ENCODE measurements at regions not wholly inside any gene's neighbourhood (a gene's known extent, or its start where the extent isn't known, plus 50 kb on each side); places are given as distances from the start of the nearest gene placed in this dataset.

GRCh38 chr12:107411792-107412535 lies 273.6 kb upstream of the PWP1 start:
- Histone ChIP-seq H3K4me3 (no peak overlapping the region), H3K9me3 (no peaks in the 10 kb centered on the region), H3K27ac (no peak overlapping the region), H3K4me1 (replicated peaks) (no peaks in the 10 kb centered on the region), H3K36me3 (no peaks in the 10 kb centered on the region), H3K27me3 (replicated peaks; ENCODE audit: insufficient read depth) (no peaks in the 10 kb centered on the region)
- 68% methylated on average over 14 of the region's 14 CpGs for WGBS
- no peak for DNase-seq (ENCODE audit: low spot score)
- intact Hi-C loops (cut with DNase I), result no loop called here
- no peak for TF ChIP-seq CTCF (IDR thresholded peaks at IDR 0.05)
- TF ChIP-seq POLR2AphosphoS5 (IDR thresholded peaks at IDR 0.05), result no peak
- no peak for TF ChIP-seq POLR2A (IDR thresholded peaks at IDR 0.05)

GRCh38 chr12:107415071-107415470 lies 270.5 kb upstream of the PWP1 start:
- no peak overlapping the region for H3K4me3 ChIP-seq
- H3K27me3 ChIP-seq (replicated peaks; ENCODE audit: insufficient read depth), result no peaks in the 10 kb centered on the region
- no peak for DNase-seq (ENCODE audit: low spot score)
- no peak overlapping the region for H3K27ac ChIP-seq
- no peaks in the 10 kb centered on the region for H3K9me3 ChIP-seq
- intact Hi-C loops (cut with DNase I), result no loop called here
- TF ChIP-seq CTCF (IDR thresholded peaks at IDR 0.05), result no peak
- TF ChIP-seq POLR2AphosphoS5 (IDR thresholded peaks at IDR 0.05), result no peak
- TF ChIP-seq POLR2A (IDR thresholded peaks at IDR 0.05), result no peak
- WGBS, result 89% methylated on average over 7 of the region's 7 CpGs
- H3K4me1 ChIP-seq (replicated peaks), result no peaks in the 10 kb centered on the region
- H3K36me3 ChIP-seq, result no peaks in the 10 kb centered on the region

GRCh38 chr12:107415834-107416233 lies 269.8 kb upstream of the PWP1 start:
- Histone ChIP-seq H3K4me1 (replicated peaks) (no peaks in the 10 kb centered on the region), H3K27ac (no peak overlapping the region), H3K27me3 (replicated peaks; ENCODE audit: insufficient read depth) (no peaks in the 10 kb centered on the region), H3K4me3 (no peak overlapping the region), H3K9me3 (no peaks in the 10 kb centered on the region), H3K36me3 (no peaks in the 10 kb centered on the region)
- DNase-seq (ENCODE audit: low spot score), result no peak
- intact Hi-C loops (cut with DNase I), result no loop called here
- TF ChIP-seq CTCF (IDR thresholded peaks at IDR 0.05), result no peak
- 78% methylated on average over 8 of the region's 8 CpGs for WGBS

- no peak for TF ChIP-seq POLR2AphosphoS5 (IDR thresholded peaks at IDR 0.05)
- no peak for TF ChIP-seq POLR2A (IDR thresholded peaks at IDR 0.05)
- no peak for TF ChIP-seq CTCF (IDR thresholded peaks at IDR 0.05)
- 94% methylated on average over 5 of the region's 5 CpGs for WGBS
- intact Hi-C loops (cut with DNase I), result no loop called here
Measured at GRCh38 chr12:107417004-107417403, 268.6 kb upstream of the PWP1 start.

GRCh38 chr12:107418981-107419380 lies 266.6 kb upstream of the PWP1 start:
- no peak overlapping the region for H3K27ac ChIP-seq

More at GRCh38 chr12:107417004-107417403, 268.6 kb upstream of the PWP1 start:
- H3K27me3 ChIP-seq (replicated peaks; ENCODE audit: insufficient read depth), result no peaks in the 10 kb centered on the region
- DNase-seq (ENCODE audit: low spot score), result no peak
- no peak overlapping the region for H3K27ac ChIP-seq
- H3K4me3 ChIP-seq, result no peak overlapping the region
- H3K36me3 ChIP-seq, result no peaks in the 10 kb centered on the region
- no peaks in the 10 kb centered on the region for H3K4me1 ChIP-seq (replicated peaks)
- H3K9me3 ChIP-seq, result no peaks in the 10 kb centered on the region

More at GRCh38 chr12:107418981-107419380, 266.6 kb upstream of the PWP1 start:
- Histone ChIP-seq H3K27me3 (replicated peaks; ENCODE audit: insufficient read depth) (no peaks in the 10 kb centered on the region), H3K4me3 (no peak overlapping the region), H3K9me3 (no peaks in the 10 kb centered on the region), H3K4me1 (replicated peaks) (no peaks in the 10 kb centered on the region), H3K36me3 (no peaks in the 10 kb centered on the region)
- TF ChIP-seq POLR2A (IDR thresholded peaks at IDR 0.05), result no peak
- no peak for TF ChIP-seq CTCF (IDR thresholded peaks at IDR 0.05)
- no peak for TF ChIP-seq POLR2AphosphoS5 (IDR thresholded peaks at IDR 0.05)
- intact Hi-C loops (cut with DNase I), result no loop called here
- DNase-seq (ENCODE audit: low spot score), result no peak
